Middle frontal gyrus (tissue), 1 donor: ENCODE measurements at regions not wholly inside any gene's neighbourhood (a gene's known extent, or its start where the extent isn't known, plus 50 kb on each side); places are given as distances from the start of the nearest gene placed in this dataset.

Experiments
- DNase-seq: peaks from one replicate; pipeline ENCODE4 v3.0.0-alpha.2; 2015; ENCODE audit warnings: low spot score; ENCODE audit errors: extremely low spot score

DNA sequence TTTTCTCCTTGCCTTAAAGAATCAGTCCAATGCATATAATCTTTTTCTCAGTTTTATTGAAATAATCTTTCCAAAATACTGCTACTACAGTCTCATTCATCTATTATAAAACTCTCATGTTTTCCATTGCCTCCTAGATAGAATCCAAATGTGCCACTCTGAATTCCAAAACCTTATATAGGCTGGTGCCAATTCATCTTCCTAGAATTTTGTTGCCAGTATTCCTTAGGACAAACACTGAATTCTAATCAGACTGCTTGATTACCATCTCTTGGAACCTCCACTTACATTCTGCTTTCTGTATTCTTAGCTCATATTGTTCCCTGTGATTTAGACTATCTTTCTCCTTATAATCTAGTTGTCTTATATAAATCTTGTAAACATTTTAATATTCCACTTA is 427.6 kb upstream of the DCC start:
- no peak for DNase-seq

DNA sequence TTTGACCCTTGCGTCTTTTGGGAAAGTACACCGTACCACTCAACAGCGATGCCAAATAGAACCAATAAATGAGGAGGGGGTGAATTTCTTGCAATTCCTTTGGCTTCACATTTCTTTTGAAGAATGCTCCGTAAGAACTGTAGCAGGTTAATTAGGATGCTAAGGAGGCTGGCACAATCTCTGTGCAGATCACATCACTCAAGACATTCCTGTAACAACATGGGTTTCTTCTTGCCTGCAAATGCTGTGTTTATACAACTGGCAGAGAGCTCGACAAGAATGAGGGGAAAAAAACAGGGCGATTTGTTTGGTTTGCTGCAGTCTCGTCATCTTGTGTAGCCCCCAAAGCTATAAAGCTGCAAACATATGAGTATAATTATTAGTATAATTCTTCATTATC is 424.8 kb upstream of the DCC start:
- no peak for DNase-seq

DNA sequence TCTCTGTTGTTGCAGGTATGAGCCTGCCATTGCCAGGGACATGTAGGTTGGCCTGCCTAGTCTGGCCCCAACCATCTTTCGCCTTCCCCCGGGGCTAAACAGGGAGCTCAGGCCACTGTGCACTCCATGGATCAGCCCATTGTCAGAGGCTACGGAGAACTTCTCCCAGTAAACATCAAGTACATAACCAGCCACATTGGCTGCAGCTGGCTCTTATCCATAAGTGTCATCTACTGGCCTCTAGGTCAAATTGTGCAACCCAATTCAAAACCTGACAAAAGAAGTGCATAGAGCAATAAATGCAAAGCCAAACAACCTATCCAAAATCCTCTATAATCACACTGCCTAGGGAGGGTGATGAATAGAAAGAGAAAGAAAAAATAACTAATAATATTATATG is 418.1 kb upstream of the DCC start:
- no peak for DNase-seq

DNA sequence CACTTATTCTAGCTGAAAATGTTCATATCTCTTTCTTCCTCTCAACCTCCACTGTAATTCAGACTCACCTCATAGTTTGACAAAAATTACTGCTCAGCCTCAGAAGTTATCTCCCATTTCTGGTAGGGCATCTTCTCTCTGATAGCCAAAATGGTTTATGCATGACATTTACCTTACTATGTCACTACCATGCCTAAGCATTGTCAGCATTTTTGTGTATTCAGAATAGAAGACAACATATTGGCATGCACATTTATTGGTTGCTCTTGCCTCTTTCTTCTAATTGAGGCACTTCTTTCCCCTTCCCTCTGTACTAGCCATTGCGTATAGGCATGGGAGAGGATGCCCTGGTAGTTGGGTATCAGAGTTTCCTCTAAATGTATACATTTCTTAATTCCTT is 406.1 kb upstream of the DCC start:
- DNase-seq, result no peak

DNA sequence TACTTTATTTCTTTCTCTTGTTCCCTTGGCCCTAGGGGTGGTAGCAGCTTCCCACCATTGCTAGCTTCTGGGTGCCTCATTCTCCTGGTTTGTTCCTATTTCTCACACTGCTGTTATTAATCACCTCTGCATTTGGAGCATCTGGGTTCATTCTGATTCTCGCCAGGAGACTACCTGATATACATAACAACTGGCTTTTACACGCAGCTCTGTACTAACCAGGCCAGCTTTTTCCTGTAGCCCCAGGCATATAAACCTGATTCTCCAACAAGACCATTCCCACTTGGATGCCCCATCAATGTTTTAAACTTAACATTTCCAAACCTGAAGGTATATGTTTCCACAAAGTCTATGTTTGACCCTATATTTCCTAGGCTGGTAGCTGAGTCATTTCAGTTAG is 403.9 kb upstream of the DCC start:
- DNase-seq, result no peak

DNA sequence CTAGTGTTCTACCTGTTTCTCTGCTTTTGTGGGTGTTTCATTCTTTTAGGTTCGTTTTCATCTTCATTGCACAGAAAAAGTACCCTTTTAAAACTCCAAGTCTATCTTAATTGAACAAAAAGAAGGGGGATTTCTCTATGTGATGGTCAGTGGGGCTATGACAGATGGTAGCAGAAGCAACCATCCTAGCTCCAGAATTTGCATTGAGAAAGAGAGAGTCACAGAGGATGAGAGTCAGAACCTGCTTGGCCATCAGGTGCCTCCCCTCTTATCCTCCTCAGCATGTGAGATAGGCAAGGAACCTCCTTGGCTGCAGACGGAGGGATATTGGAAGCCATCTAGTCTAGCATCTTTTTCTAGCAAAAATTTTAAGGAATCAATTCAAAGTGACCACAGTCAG is 398.0 kb upstream of the DCC start:
- no peak for DNase-seq

DNA sequence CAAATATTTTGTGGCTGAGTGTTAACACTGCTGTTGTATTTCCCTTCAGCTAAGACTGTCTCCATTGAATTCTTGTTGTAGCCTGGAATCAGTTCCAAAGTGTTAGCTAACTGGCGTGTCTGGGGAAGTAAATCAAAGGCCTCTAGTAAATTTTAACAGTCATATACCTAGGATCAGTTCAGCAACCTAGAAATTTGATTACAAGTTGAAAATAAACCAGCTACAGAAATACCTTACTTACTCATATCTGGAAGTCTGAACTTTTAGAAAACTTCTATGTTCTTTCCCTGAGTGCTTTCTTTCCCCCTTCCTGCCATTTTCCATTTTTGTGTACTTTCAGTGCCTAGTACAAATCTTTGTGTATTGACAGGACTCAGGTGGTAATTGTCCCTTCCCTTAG is 396.7 kb upstream of the DCC start:
- no peak for DNase-seq

DNA sequence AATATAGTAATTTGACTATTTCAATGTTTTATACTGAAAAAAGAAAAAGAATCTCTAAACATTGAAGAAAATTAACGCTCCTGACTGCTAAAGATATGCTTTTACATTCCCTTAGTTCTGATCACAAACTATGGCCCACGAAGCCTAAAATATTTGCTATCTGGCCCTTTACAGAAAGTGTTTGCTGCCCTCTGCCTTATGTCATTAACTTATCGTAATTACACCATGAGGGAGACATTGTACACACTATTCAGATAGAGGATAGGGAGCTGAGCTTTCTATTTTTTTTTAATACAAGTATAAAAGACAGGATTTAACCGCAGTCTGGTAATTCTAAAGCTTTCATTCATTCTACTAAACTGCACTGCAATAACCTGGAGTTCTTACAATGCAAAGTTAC is 393.1 kb upstream of the DCC start:
- DNase-seq, result no peak

DNA sequence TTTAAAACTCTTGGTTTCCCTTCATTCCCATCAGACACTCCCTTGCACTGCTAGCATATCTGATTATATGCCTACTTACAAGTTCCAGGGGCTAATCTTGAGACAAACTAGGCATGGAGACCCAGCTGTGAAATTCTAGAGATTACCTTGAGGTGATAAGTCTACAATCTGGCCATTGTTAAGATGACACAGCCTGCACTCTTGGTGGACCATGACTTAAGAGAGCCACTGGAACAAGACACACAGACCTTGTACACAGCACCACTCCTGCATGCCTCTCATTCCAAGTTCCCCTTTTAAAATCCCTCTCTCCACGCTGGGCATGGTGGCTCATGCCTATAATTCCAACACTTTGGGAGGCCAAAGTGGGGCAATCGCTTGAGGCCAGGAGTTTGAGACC is 387.2 kb upstream of the DCC start:
- DNase-seq, result no peak

DNA sequence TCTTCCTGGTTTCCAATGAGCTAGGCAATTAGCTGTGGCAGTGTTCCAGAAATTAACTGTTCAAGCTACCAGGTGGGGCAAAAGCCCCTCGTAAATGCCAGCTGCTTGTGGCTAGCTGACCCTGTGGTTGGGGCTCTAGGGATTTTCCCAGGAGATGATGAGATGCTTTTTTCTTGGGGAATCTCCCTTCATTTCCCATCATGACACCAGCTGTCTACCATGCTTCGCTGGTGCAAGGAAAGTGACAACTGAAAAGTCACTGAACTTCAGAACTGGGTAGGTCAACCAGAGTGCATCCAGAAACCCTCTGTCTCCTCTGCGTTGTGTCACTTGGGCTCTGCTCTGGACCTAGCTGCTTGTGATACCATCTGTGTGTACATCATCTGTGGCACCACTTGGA is 386.5 kb upstream of the DCC start:
- DNase-seq, result no peak

DNA sequence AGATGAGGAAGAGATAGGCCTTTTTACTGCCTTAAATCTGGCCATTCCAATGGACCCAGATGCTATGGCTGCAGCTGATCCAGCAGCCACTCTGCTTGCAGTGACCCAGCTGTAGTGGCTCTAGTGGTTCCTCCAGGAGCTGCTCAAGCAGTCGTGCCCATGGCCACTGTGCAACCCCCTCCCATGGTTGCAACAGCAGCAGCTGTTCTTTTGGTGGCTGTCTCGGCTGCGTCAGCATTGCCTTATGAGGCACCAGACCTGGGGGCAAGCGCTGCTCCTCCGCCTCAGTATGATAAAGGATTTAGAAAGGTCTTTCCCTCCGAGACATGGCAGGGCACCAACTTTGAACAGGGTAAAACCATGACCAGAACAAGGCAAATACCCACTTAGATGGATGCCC is 384.9 kb upstream of the DCC start:
- DNase-seq, result no peak

DNA sequence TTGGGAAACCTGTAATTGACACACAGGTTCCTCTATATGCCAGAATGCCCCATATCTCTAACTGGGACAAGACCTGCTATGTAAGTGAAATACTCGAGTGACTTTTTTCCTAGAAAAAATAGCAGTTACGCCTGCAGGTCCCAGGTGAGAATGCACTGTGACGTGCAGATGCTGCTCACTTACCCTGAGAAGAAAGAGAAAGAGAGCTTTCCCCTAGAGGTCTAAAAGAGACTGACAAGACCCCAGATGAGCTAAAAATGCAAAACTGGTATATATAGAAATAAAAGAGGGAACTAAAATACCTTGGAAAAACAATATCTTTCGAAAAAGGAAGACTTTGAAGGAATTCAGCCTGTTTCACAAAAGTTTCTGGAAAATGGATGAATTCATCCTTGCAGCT is 383.0 kb upstream of the DCC start:
- DNase-seq, result no peak

DNA sequence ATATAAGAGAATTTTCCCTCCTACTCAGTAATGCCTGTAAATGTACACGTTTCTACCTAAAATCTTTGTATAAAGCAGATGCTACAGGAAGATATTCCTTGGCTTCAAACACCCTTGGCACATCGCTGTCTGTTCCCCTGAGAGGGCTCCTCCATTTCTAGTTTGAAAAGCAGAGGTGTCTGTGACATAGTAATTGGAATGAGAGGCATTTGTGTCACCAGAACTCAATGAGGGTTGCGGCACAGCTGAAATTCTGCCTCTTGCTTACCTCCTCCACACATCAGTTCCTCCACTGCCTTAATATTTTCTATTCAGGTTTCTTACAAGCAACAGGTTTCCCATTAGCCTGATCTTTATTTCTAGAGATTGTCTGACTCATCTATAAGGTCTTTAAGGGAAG is 359.9 kb upstream of the DCC start:
- DNase-seq, result no peak

DNA sequence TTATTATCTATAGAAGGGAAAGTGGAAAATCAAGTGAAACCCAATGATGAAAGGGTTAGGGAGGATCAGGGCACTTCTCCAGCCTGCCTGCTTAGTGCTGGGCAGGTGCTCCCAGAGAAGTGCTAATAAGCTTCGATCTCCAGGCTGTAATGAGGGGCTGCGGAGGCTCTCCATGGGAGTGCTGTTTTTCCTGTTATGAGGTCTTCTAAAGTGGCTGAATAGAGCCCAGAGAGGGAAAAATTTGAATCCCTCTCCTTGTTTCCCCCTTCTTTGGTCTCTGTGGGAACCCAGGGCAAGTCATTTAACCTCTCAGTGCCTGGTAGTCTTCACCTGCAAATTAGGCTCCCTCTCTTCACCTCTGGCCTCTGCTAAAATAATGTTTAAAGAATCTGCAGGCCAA is 351.7 kb upstream of the DCC start:
- no peak for DNase-seq

DNA sequence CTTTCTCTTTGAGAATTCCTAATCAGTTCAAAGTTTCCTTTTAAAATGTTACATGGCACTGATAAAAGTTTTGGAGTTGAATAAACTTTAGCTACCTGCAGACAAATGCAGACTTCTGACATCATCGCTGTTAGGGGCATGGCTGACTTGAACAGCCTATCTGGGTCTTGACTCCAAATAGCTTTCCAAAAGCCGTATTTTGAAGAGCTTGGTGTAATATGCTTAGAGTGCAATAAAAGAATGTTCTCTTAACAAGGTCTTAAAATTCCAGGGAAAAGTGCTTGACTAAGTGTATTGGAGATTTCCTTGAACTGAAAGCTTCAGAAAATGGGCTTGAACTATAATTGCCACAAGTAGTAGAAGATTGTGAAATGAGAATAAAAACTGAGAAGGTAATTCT is 342.9 kb upstream of the DCC start:
- no peak for DNase-seq

DNA sequence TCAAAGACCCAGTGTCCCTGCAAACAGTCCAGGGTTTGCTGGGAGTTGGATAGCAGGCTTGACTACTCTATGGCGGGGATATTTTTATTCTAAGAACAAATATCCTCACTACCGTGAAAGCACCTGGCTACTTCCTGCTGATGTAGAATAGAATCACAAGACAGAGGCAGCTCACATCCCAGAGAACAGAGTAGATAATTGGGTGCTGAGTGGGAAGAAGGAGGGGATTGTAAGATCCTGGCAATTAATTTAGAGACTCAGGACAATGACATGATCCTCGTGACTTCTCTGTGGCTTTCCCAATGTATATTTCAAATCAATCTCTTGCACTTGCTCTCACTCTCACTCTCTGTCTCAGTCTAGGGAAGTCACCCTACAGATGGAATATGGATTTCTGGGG is 341.9 kb upstream of the DCC start:
- no peak for DNase-seq

DNA sequence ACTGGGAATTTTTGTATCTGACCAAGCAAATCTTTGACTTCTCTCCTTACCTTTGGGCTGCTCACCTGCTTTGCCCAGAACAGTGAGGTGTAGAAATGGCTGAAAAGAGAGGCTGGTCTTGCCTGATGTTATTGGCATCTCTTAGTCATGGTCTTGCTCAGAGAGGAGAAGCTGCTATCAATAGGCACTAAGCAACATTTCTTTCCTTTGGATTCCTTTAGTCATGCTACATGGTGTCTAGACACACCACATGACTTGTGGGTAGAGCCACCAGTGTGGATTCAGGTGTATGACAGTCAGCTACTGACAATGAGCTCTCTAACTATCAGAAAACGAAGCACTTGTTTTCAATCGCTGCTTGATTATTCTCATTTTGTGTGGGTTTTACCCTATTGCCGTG is 341.3 kb upstream of the DCC start:
- no peak for DNase-seq

DNA sequence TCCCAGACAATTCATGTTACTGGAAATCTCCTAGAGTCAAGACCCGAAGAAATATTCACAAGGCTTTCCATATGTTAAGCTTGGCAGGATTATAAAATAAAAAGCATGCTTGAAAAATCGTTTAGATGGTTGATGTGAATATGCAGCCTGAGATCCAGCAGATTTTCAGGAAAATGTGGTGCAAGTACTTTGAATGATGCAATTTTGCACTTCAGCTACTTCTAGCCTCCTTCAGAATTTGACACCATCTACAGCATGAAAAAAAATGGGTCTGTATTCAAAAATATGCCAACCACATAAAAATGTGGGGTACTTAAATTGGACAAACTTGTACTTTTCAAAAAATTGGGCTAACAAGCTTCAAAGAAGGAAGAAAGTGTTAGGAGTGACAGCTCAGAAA is 340.6 kb upstream of the DCC start:
- DNase-seq, result no peak

DNA sequence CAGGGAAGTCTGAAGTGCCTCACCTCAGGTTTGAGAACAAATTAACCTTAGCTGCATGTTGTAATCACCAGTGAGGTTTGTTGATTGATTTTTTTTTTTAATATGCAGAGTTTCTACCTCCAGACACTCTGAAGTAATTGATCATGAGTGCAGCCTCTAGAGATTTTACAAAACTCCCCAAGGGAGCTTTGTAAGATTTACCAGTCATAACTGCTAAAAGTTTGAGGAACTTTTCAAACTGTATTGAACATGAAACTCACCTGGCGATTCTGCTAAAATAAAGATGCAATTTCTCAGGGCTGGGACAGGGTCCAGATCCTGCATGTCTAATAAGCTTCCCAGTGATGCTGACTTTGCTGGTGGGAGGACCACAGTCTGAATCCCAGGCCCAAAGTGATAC is 339.6 kb upstream of the DCC start:
- no peak for DNase-seq

DNA sequence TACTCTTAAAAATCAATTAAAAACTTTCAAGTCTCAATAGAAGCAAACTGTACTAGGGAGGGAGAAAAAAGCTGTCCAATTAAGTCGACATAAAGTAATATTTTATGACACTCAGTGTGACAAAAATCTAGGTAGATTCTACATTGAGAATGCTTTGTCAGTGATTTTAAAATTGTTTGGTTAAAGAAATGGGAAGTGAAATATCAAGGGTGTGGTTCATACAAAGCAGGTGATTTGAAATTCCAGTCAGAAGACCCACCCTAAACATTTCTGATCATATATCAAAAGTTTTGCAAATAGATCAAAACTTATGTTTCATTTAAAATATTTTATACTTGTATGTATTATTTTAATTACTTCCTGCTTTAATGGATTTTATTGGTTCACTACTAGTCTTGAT is 338.9 kb upstream of the DCC start:
- no peak for DNase-seq

DNA sequence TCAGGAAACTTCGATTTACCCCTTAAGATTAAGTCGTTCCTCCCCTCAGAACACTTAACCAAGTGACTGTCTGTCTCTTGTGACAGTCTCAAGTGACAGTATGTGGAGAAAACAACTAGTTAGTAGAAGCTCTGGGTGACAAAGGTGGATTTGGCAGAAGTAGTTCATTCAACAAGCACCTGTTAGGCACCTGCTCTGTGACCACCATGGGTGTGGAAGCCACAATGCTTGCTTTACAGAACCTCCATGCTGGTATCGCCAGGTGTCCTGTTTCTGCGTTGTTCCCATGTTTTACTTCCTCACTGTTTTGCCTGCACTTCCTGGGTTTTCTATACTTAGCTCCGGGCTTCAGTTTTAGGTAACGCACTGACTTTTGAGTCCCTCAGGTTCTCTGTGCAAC is 337.4 kb upstream of the DCC start:
- DNase-seq, result no peak

DNA sequence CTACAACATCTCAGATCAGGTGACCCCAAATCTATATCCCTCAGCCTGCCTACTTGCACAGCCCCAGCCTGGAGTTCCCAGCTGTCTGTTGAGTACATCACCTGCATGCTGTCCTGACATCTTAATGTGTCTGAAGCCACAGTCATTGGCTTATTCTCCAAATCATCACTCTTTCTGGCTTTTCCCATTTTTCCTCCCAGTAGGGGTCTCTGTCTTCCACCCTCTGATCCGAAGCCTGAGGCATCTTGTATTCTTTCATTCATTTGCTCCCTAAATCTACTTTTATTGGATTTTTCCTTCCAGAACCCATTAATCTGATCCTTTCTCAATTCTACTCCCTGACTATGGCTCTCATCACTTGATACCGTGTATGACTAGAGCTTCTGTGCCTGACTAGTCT is 332.9 kb upstream of the DCC start:
- no peak for DNase-seq

DNA sequence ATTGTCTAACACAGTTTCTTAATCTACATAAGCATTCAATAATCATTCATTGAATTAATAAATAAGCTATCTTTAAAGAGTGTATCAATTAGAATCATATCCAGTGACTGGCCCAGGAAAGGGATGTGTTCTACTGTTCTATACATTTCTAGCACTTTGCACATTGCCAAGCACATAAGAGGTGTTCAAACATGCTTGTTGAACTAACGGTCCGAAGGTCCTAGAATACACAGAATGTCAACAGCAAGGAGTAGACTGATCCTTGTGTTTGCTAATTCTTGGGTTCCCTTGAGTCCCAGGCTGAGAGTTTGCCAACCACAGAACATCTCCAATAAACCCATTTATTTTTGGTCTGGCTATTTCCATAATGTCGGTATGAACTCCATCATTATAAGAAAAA is 331.7 kb upstream of the DCC start:
- no peak for DNase-seq

DNA sequence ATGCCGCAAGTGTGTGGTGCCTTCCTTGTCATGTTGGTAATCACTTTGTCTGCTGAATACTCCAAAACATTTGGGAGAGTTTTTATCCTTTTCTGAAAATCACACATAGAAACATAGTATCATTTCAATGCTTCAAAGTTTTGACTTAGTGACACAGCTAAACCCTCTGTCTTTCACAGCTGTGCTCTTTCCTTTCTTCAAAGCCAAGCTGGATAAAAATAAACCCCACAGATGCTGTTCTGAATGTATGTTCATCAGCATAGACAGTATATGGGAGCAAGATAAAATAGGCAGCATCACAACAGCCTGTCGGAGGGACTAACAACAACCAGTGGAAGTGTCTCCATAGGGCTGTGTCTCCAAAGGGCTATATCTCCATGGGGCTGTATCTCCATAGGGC is 331.3 kb upstream of the DCC start:
- no peak for DNase-seq

DNA sequence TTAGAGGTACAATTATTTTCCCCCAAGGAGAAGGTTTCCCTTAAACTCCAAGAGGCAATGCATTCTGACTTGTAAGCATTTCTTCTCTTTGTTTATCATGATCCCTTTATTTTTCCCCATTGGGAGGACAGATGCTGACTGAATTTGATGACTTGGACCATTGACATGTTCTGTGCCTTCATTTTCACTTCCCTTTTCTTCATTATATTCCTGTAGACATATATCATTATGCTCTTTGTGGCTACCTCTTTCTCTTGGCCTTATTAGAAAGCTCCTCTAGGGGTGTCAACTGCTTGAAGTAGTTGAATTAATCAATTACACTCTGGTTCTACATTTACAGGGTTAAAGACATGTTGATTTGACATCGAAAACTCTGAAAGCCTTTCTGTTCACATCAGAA is 330.0 kb upstream of the DCC start:
- DNase-seq, result no peak
